Midbrain (tissue), 1 donor: ENCODE measurements at regions not wholly inside any gene's neighbourhood (a gene's known extent, or its start where the extent isn't known, plus 50 kb on each side); places are given as distances from the start of the nearest gene placed in this dataset.
"Not testable (repeated sequence)": the region's sequence is repeated elsewhere in the genome, so short reads cannot be mapped to it uniquely, and the experiment has no call there.

Experiments
- DNase-seq: peaks from one replicate; lab custom pipeline; 2025; lab: John Stamatoyannopoulos, UW

DNA sequence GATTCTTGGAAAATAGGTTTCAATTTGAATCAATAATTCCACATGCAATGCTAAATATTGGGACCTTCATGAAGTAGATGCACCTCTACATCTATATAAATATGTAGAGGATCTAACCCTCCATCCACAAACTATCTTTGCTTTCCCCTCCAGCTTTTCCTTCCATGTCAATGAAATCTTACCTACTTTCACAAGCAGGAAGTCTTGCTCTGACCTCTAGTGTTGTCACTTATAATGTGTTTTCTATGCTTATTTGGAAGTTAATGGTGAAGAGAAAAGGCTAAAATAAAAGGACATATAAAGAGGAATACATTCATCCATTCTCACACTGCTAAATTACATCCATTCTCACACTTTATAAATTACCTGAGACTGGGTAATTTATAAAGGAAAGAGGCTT is 472.7 kb upstream of the DIAPH2 start:
- DNase-seq = no peak

DNA sequence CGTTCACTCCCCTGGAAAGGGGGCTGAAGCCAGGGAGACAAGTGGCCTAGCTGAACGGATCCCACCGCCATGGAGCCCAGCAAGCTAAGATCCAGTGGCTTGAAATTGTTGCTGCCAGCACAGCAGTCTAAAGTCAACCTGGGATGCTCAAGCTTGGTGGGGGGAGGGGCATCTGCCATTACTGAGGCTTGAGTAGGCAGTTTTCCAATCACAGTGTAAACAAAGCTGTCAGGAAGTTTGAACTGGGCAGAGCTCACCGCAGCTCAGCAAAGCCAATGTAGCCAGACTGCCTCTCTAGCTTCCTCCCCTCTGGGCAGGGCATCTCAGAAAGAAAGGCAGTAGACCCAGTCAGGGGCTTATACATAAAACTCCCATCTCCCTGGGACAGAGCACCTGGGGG is 470.0 kb upstream of the DIAPH2 start:
- DNase-seq = not testable (repeated sequence)

DNA sequence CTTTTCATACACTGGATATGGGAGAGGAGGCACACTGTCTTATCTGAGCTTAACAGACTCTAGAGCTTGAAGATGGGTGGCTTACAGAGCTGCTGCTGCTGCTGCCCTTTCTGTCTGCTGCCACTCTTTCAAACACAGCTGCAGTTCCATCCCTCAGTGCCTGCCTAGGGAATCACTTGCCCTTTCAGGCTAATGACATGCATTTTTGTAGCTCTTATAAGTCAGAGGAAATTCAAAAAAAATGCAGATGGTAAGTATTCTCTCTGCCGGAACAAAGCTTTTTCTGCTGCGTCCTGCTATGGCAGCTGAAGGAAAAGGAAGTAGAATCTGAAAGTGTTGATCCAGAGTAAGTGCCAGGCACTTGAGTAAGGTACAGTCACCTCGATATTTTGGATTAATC is 460.4 kb upstream of the DIAPH2 start:
- no peak for DNase-seq

DNA sequence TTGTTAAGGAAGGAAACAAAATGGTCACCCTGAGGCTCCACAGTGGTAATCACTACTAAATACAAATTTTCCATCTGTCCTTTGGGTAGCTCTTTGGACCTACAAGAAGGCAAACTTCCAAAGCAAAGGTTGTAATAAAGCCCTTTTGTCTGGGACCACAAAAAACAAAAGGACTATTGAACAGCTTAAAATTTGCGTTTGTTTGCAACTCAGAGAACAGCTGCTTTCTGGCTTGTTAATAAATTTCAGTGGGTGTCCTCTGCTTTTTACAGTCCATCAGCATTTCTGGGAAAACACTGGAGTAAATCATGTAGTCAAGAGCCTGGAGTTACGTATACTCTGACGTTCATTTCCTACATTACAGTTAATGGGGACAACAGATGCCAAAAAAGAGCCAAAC is 439.7 kb upstream of the DIAPH2 start:
- no peak for DNase-seq

DNA sequence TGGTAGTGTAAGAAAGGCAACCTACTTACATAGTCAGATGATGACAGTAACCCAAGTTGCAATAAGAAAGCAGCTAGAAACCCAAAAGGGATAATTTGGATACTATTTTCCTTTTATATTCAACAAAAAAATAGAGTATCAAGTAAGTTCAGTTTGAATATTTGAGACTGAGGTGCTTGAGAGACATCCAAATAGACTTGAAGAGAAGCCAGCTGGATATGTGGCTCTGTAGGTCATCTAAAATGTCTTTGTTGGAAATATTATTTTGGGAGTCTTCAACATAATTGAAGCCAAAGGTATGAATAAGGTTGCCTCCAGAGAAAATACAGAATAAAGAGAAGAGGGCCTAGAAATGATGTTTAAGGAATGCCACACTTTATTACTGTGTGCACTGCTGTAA is 438.2 kb upstream of the DIAPH2 start:
- no peak for DNase-seq
